ENCODE measurements at regions not wholly inside any gene's neighbourhood (a gene's known extent, or its start where the extent isn't known, plus 50 kb on each side); places are given as distances from the start of the nearest gene placed in this dataset.

DNA sequence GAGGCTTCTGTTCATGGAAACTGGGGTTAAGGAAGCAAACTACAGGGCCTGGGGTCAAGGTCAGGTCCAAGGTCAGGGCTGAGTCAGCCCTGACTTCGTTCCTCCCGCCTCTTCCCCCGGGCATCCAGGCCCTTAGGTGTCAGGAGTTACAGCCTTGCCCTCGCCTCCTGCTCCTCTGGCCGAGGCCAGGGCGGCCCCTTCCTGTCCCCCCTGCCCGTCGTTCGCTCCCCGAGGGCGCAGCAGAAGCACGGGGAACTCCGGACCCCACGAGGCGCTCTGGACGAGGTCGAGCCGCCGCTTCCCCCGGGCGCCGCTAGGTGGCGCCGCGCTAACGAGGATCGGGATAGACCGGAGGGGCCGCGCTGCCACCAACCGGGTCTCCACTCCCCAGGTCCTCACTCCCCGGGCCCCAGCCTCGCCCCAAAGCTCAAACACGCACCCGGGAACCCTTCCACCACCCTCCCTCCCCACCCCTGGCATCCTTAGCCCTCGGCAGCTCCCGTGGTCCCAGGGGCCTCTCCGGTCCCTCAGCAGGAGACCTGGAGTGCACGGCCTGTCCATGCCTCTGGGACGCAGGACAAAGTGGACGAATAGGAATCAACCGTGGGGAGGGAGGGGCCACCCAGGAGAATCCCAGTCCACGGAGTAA, 59.2 kb upstream of the MYL10 start:
- peak; percentile 96 to 98 (median 96) for TF ChIP-seq CTCF (IDR thresholded peaks at IDR 0.05)
- TF ChIP-seq POLR2A (IDR thresholded peaks at IDR 0.05) = no peak
- no peak for TF ChIP-seq EP300 (IDR thresholded peaks at IDR 0.05)
- TF ChIP-seq POLR2AphosphoS5 (IDR thresholded peaks at IDR 0.05) = no peak
